ENCODE measurements at regions not wholly inside any gene's neighbourhood (a gene's known extent, or its start where the extent isn't known, plus 50 kb on each side); places are given as distances from the start of the nearest gene placed in this dataset.

DNA sequence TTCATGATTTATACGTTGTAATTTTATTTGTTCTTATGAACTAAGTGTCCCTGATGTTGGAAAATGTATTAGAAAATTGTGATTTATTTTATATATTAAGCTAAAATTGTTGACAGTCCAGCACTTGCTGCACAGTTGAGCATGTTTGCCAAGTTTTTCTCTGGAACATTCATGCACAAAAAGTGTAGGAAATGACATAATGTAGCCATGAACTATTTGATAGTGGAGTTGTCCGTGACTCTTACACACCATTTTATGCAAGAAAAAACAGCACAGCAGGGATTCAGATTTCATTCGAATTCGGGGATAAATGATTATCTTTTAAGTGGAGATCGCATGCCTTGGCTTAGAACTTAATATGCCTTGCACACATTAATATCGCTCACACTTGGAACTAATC, 708.6 kb upstream of the WWC1 start:
- Histone ChIP-seq H2AFZ (ENCODE audit: low read depth, low read length) (no peak overlapping the region), H3K27ac (ENCODE audit: insufficient read depth, low read depth, low read length) (no peak overlapping the region), H3K27me3 (ENCODE audit: control insufficient read depth in 2 of 2, insufficient read depth in 2 of 2, low read length in 2 of 2) (no peaks in the 10 kb centered on the region), H3K9me1 (replicated peaks; ENCODE audit: control insufficient read depth, extremely low read depth, insufficient read depth, low read length) (no peaks in the 10 kb centered on the region), H3K4me3 (replicated peaks in 1 of 3; ENCODE audit: insufficient read depth in 1 of 3, low read depth in 1 of 3, low read length in 3 of 3) (no peak overlapping the region), H3K4me2 (ENCODE audit: insufficient read depth, low read length) (no peak overlapping the region), H3K9ac (replicated peaks; ENCODE audit: extremely low read depth, insufficient read depth, low read length) (no peak overlapping the region), H3K9me3 (replicated peaks; ENCODE audit: control insufficient read depth, insufficient read depth, low read length) (no peaks in the 10 kb centered on the region), H3K4me1 (ENCODE audit: control insufficient read depth, extremely low read depth, insufficient read depth, low read length) (no peaks in the 10 kb centered on the region), H3K36me3 (ENCODE audit: control insufficient read depth in 2 of 2, extremely low read depth in 1 of 2, insufficient read depth in 2 of 2, low read length in 2 of 2) (no peaks in the 10 kb centered on the region), H4K20me1 (replicated peaks; ENCODE audit: control insufficient read depth, extremely low read depth, insufficient read depth, low read length) (no peaks in the 10 kb centered on the region), H3K79me2 (ENCODE audit: control insufficient read depth, insufficient read depth, low read length) (no peaks in the 10 kb centered on the region)
- dilution Hi-C loops (cut with MboI; ENCODE audit: extremely low pct_ligation_motif_present, low sequenced_read_pairs) = no loop called here
- CTCF ChIA-PET = no interaction called here
- intact Hi-C loops (cut with micrococcal nuclease) = no loop called here
- DNase-seq (ENCODE audit: low read depth, low spot score) (no peak), FAIRE-seq (no peak)
- BruUV-seq (replicated peaks) = no TSS peak
- TF ChIP-seq MYC (IDR thresholded peaks at IDR 0.05; ENCODE audit: low read depth, low read length) = no peak
- no peak for TF ChIP-seq CTCF (IDR thresholded peaks at IDR 0.05; ENCODE audit: extremely low read depth in 1 of 2, insufficient read depth in 1 of 2, low read depth in 1 of 2, low read length in 2 of 2)
- no peak for TF ChIP-seq EZH2 (IDR thresholded peaks at IDR 0.05; ENCODE audit: borderline replicate concordance, low read depth, low read length, severe bottlenecking)
- TF ChIP-seq POLR2AphosphoS5 (IDR thresholded peaks at IDR 0.05; ENCODE audit: insufficient read depth, low read depth, low read length) = no peak
- TF ChIP-seq MAX (IDR thresholded peaks at IDR 0.05; ENCODE audit: insufficient read depth, insufficient read length) = no peak
- no peak for TF ChIP-seq POLR2A (IDR thresholded peaks at IDR 0.05; ENCODE audit: low read depth, low read length)
- TF ChIP-seq GATA2 (IDR thresholded peaks at IDR 0.05; ENCODE audit: insufficient read depth, insufficient read length, low read depth, low read length) = no peak
- TF ChIP-seq FOS (IDR thresholded peaks at IDR 0.05; ENCODE audit: borderline replicate concordance, insufficient read depth, low read length) = no peak
- no peak for TF ChIP-seq JUN (IDR thresholded peaks at IDR 0.05; ENCODE audit: borderline replicate concordance, insufficient read depth, insufficient read length, low read depth)
- POLR2A ChIA-PET = no interaction called here

Measured in endothelial cell of umbilical vein (primary cell).